GM19043 (cell line): ENCODE measurements at regions not wholly inside any gene's neighbourhood (a gene's known extent, or its start where the extent isn't known, plus 50 kb on each side); places are given as distances from the start of the nearest gene placed in this dataset.
A peak's percentile ranks its signal among the peaks of the same experiment; 100 is the strongest.
"Not testable (repeated sequence)": the region's sequence is repeated elsewhere in the genome, so short reads cannot be mapped to it uniquely, and the experiment has no call there.

Experiments used
- ATAC-seq: cut with Tn5 transposase; IDR thresholded peaks from one replicate; pipeline ENCODE4 v1.9.1; 2021; ENCODE audit warnings: low read depth; ENCODE audit not compliant: unreplicated experiment

DNA sequence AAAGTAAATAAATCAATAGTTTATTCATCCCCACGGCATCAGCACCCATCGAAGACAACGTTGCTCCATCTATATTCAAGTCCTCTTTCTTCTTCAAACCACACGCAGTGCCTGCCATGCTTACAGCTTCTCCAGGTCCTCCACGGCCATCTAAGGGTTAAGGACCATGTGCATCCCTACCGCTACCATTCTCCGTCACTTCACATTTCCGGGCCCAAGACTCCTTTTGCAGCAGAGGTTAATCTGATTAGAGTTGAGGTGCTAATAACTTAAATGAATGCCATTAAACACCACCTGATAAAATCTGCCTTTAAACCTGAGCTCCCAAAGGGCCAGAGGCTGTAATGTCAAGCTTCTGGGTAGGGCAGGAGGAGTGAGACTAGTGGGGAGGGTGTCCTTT, 79.7 kb upstream of the CCND2 start:
- ATAC-seq: no peak

DNA sequence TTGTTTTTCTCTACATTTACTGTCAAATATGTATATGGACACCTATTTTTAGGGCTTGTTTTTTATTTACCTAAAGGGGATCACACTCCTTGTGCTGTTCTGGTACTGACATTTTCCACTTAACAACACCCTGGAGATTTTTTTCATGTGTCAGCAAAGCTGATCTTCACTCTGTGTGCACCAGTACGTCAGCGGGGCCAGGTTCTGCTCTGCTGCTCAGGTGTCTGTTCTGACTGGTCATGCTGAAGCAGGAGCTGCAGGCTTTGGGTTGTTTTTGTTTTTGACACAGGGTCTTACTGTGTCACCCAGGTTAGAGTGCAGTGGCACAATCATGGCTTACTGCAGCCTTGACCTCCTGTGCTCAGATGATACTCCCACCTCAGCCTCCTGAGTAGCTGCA, 81.9 kb upstream of the CCND2 start:
- ATAC-seq: no peak

DNA sequence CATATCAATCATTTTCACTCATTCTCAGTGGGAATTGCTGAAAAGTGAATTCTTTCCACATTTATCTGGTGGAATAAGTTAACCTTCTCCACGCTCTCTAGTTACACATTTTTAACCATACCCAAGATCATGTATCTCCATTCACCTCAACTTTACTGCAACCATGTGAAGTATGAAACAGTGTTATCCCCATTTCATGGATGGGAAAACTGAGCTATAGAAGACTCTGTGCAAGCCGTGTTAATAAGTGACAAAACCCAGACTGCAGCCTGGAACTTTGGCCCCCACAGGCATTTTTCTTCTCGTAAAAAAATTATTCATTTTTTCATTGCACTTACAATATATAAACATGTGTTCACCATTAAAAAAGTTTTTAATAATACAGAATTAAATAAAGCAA, 82.4 kb upstream of the CCND2 start:
- no peak for ATAC-seq

DNA sequence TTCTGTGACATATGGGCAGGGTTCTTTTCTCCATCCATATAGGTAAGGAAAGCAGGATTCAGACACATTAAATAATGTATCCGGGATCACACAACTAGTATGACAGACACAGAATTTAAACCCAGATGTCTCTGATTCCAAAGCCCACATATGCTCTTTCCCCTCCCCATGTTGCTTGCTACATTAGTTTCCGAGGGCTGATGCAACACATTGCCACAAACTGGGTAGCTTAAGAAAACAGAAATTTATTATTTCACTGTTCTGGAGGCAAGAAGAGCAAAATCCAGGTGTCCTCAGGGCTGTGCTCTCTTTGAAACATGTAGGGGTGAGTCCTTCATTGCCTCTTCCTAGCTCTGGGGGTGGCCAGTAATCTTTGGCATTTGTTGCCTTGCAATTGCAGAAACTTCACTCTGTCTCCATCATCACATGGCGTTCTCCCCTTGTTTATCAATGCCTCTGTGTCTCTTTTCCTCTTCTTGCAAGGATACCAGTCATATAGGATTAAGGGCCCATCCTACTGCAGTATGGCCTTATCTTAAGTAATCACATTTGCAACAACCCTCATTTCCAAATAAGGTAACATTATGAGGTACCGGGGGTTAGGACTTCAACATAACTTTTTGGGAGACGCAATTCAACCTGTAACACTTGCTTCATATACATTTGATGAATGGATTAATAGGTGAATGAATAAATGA, 83.0 kb upstream of the CCND2 start:
- no peak for ATAC-seq

DNA sequence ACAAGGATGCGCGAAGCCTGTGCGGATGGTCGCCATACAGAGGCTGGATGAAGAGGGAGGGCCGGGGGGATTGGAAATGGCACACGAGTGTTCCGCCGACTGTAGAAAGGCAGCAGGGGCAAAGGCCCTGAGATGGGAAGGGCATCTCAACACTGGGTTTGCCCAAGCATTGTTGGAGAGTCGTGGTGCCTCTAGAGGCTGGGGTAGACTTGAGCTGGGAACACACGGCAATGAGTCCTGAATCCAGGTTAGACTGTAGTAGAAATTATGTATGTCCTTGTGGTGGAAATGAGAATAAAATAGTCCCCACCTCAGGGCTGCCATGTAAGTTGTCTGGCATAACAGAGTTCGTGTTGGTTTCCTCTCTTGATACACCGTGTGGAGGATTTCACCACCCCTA, 83.8 kb upstream of the CCND2 start:
- ATAC-seq: no peak

DNA sequence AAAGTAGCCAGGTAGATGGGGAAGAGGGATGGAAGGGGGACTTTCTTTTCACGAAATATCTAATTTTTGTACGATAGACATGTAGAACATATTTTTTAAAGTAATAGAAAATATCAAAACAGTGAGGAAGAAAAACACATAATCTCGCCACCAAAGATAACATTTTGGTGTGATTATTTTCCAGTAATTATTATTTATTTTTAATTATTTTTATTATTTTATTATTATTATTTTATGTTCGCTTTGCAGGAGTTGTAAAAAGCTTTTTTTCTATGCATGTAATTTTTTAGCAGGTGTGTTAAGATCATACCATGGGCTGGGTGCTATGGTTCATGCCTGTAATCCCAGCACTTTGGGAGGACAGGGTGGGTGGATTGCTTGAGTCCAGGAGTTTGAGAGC, 85.6 kb upstream of the CCND2 start:
- no peak for ATAC-seq

DNA sequence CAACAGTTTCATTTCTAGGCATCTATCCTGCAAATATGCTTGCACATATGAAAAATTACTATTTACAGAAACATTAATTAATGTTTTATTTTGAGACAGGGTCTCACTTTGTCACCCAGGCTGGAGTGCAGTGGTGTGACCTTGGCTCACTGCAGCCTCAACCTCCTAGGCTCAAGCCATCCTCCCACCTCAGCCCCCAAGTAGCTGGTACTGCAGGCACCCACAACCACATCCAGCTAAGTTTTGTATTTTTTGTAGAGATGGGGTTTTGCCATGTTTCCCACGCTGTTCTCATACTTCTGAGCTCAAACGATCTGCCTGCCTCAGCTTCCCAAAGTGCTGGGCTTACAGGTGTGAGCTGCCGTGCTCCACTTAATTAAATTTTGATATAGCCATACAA, 86.2 kb upstream of the CCND2 start:
- not testable (repeated sequence) for ATAC-seq

DNA sequence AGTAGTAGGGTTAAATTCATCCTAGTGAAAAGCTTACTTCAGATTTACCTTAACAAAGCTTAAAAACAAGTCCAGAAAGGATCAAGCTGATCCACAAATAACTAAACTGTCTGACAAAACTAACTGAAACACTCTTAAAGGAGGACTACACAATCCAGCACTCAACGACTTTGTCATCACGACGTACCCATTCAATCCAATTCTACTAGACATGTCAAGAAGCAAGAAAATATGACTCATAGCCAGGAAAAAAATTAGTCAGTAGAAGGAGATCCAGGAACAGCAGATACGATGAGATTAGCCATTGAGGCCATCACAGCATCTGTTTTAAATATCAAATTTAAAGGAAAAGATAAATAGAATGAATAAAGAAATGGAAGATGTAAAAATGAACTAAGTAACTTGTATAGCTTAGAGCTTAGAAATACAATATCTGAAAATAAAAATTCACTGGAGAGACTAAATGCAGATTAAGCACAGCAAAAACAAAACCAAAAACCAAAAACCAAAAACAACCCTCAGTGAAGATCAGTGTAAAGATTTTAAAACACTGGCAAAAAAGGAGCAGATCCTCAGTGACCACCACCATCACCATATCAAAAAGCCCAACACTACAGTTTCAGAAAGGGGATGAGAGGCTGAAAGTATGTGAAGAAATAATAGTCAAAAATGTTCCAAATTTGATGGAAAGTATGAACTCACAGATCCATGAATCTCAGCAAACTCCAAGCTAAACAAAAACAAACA, 95.0 kb upstream of the CCND2 start:
- ATAC-seq: no peak

DNA sequence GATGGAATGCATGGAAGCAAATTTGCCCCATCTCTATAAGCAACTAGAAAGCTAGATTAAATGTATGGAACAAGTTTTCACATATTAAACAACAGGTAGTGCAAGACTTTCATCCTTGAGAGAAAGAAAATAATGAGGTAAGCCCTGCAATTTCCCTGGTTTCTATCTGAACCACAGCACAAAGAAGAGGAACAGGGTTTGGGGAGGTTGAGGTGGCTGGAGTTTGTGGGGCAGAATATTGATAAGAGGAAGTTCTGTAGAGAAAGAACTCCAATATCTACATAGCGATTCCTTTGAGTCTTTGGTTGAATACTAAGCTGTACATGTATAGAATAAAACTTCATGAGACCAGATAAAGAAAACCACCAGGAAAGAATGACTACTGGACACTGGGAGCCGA, 96.3 kb upstream of the CCND2 start:
- no peak for ATAC-seq

DNA sequence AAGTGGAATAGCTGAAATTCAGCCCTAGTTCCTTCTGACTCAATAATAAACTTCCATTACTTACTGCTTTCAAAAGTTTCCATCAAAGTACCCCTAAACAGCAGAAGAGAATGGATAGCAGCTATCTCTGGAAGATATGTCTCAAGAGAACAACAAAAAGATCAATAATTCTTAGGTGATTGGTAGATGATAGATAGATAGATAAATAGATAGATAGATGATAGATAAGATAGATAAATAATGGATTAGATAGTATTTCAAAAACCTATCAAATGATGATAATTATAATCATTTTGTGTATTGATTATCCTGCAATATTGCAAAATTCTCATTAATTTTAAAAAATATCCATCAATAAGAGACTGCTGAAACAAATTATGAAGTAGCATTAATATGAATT, 97.4 kb upstream of the CCND2 start:
- ATAC-seq: no peak

DNA sequence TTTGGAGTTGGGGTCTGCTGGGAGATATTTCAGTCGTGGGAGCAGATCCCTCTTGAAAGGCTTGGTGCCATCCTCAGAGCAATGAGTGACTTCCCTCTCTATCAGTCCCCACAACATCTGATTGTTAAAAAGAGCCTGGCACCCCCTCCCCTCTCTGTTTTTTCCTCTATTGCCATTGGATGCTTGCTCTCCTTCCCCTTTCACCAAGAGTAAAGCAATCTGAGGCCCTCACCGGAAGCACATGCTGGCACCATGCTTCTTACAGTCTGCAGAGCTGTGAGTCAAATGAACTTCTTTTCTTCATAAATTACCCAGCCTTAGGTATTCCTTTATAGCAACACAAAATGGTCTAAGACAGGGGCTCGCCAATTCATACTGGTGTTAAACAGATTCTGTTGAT, 99.1 kb upstream of the CCND2 start:
- no peak for ATAC-seq

DNA sequence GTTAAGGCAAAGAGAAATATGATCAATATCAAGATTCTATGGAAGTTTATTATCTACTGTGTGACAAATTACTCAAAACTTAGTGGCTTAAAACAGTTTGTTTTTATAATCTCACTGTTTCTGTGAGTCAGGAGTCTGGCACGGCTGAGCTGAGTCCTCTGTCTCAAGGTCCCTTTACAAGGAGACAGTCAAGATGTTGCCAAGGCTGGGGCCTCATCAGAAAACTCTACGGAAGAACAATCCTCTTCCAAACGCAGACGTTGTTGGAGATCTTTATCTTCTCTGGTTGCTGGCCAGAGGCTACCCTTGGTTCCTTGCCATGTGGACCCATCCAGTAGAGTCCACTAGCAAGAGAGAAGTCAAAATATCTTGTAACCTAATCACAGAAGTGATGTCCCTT, 100.6 kb upstream of the CCND2 start:
- ATAC-seq: no peak

DNA sequence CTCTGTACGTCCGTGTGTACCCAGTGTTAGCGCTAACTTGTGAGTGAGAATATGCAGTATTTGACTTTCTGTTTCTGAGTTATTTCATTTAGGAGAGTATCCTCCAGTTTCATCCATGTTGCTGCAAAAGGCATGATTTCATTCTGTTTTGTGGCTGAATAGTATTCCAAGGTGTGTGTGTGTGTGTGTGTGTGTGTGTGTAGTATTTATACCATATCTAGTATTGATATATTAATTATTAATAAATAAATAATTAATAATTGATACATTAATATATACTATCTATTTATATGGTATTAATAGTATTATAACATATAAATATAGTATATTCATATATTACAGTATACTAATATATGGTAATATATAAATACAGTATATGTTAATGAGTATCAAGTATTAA, 101.8 kb upstream of the CCND2 start:
- no peak for ATAC-seq

DNA sequence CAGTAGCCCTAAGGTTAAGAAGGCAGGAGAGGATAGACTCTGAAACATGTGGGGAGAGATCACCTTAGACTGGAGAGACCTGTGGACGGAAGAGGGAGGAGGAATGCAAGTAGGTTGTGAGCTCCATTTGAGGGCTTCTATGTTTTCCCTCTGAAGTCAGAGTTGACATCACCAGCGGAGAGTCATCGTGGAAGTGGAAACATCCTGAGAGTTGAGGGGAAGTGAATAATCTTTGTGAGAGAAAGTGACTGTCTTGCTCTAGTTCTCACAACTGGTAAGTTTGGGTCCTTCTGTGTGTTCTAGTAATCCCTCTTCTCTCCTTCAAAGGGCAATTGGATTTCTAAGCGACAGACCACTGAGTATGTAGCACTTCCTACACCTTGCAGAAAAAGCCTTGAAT, 103.6 kb upstream of the CCND2 start:
- no peak for ATAC-seq

DNA sequence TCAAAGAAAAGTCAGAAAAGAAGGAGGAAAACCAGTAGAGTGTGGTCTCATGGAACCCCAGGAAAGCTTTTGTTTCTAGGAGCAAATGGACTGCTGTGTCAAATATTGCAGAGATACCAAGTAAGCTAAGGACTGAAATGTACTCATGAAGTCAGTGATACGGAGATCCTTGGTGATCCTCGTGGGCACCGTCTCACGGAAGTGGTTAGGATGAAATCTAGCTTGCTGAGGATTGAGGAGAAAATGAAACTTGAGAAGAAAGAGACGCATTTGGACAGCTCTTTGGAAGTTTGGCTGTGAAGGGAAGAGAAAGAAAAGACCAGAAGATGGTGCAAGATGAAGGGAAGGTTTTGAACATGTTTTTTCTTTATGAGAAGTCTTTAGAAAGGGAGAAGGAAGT, 104.0 kb upstream of the CCND2 start:
- ATAC-seq: no peak

DNA sequence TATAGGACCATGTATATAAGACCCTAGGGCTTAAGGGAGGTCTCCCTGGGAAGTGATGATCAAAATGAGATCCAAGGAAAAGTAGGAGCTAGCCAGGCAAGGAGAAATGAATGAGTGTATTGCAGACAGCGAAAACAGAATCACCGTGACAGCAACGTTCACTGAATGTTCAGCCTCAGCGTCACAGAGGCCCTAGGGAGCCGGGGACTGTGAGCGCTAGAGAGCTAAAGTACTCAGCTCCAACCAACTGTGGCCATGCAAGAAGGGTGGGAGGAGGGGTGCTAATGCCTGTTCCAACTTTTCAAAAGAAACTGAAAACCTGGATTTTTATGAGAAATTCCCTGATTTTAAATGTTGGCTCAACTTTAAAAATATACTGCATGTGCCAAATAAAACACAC, 105.5 kb upstream of the CCND2 start:
- no peak for ATAC-seq

DNA sequence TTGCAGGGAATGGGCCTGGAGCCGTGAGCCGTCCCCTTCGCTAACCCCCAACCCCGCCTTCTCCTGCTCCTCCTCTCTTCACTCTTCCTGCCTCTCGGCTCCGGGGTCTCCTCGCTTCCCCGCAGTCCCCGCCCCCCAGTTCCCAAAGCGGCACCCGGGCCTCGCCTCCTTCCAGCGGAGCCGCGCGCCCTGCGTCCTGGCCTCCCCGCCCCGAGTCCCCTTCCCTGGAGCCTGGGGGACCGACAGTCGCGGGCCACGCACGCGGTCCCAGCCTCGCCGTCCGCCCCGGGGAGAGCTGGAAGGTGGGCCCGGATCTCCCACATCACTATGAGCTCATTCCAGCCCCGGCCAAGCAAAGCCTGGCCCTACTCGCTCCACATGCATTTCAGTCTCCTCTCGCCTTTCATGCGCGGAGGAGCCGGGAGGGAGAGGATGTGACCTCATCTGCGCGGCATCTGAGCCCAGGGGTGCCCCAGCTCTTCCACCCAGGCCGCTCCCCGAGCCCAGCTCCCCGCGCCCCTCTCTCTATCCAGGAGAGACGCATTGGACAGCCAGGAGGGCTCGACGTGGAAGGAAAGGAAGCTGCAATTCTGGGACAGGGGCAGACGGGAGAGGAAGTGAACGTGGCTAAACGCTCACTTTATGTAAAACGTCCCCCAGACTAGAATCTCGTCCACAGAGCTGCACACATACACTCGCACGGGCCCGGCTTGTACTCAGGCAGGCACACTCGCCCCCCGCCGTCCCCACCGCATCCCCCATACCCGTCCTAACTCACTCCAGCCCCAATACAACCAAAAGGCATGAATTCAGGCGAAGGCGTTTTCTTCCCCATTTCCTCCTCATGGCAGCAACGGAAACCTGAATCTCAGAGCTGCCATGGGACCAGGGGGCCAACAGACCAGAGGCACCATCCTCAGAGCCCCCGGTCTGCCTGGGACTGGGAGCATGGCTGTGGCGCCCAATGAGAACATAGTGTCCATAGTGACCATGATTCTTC, 108.7 kb upstream of the CCND2 start:
- peak; percentile 75 for ATAC-seq

DNA sequence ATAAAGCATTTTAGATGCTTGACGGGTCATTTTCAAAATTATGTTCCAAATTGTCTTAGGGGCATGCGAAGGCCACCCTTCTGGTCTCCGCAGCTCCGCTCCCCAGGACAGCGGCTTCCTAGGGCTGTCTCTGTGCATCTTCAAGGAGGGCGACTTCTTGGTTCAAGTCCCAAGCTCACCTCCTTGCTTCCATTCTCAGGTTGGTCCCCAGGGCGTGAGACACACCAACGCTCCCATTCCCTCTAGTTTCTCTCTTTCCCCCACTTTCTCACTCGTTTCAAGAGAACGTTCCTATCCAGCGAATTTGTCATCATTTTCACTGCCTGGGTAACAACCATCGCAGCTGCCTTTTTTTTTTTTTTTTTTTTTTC, 109.4 kb upstream of the CCND2 start:
- no peak for ATAC-seq

DNA sequence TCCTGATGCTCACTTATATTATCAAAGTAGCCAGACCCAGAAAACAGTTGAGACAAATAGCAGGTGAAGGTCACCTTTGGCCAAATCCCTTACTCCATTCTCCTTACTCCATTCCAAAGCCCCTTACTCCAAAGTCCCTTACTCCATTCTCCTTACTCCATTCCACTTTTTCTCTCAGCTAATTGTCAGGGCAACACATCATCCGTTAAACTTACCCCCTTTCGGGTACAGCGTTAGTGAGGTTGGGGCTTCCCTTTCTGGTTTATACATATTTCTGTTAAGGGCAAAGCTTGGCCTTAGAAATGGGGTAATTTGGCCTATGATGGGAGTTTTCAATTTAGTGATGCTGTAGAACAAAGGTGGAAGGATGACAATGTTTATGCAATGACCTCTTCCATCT, 111.8 kb upstream of the CCND2 start:
- no peak for ATAC-seq

DNA sequence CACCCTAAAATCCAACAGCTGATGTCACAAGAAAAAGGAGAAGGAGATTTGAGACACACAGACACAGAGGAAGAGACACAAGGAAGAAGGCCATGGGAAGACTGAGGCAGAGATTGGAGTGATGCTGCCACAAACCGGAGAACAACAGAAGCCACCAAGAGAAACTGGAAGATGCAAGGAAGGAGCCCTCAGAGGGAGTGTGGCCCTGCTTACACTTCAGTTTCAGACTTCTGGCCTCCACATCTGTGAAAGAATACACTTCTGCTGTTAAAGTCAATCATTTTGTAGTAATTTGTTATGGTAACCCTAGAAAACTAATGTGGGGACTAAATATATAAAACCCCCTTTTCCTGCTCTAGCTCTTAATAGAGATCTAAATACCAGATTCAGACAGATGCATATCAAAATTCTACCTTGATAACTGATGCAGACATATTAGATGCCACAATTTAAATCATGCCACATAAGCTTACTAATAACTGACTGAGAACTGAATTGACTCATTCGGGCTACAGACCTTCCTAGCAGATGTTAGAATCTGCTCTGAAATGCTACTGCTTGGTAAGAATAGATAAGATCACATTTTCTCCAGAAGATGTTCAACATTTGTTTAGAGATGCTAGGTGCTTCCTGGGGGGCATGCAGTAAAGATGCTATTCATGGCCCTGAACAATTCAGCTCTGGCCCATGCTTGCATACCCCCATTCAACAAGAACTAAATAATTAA, 113.1 kb upstream of the CCND2 start:
- no peak for ATAC-seq

DNA sequence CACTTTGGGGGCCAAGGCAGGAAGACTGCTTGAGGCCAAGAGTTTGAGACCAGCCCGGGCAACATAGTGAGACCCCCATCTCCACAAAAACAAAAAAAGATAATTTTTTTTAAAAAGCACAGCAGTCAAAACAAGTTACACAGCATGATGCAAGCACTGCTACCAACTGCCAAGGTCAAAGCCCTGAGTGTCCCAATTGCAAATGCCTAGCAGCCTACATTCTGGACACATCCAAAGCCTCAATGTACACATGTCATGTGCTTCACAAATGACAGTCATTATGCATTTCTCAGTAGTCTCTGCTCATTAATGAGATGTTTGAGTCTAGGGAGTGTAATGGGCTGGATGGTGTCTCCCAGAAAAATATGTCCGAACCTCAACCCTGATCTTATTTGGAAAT, 113.7 kb upstream of the CCND2 start:
- ATAC-seq: no peak
